Effector memory CD8-positive, alpha-beta T cell (primary cell): ENCODE measurements at regions not wholly inside any gene's neighbourhood (a gene's known extent, or its start where the extent isn't known, plus 50 kb on each side); places are given as distances from the start of the nearest gene placed in this dataset.

Experiments
- ATAC-seq: fragments of 150-1000 bp; cut with Tn5 transposase; replicated peaks from 2 replicates; pipeline ENCODE4 v1.10.0; 2021; ENCODE audit warnings: mild to moderate bottlenecking, moderate library complexity
- DNase-seq, 3 experiments: peaks; one replicate each; pipeline ENCODE4 v3.0.0; 2021
- H3K27ac Mint-ChIP-seq, 2 donors: one replicate each; pipeline ENCODE4 v1.8.0; 2022; ENCODE audit warnings: mild to moderate bottlenecking in 2 of 2, mixed read lengths in 2 of 2, moderate library complexity in 2 of 2
- H3K27me3 Mint-ChIP-seq, 2 donors: one replicate each; pipeline ENCODE4 v1.8.0; 2022; ENCODE audit warnings: mixed read lengths in 2 of 2
- H3K36me3 Mint-ChIP-seq: one replicate; pipeline ENCODE4 v1.8.0; 2022; ENCODE audit warnings: mild to moderate bottlenecking, moderate library complexity, mixed read lengths; ENCODE audit not compliant: insufficient read depth
- H3K4me1 Mint-ChIP-seq, 2 donors: one replicate each; pipeline ENCODE4 v1.8.0; 2022; ENCODE audit warnings: low read depth in 2 of 2, mixed read lengths in 2 of 2
- H3K4me3 Mint-ChIP-seq, 2 donors: one replicate each; pipeline ENCODE4 v1.8.0; 2022; ENCODE audit warnings: mild to moderate bottlenecking in 2 of 2, mixed read lengths in 2 of 2, moderate library complexity in 2 of 2
- H3K9me3 Mint-ChIP-seq, 2 donors: one replicate each; pipeline ENCODE4 v1.8.0; 2022; ENCODE audit warnings: mixed read lengths in 2 of 2

DNA sequence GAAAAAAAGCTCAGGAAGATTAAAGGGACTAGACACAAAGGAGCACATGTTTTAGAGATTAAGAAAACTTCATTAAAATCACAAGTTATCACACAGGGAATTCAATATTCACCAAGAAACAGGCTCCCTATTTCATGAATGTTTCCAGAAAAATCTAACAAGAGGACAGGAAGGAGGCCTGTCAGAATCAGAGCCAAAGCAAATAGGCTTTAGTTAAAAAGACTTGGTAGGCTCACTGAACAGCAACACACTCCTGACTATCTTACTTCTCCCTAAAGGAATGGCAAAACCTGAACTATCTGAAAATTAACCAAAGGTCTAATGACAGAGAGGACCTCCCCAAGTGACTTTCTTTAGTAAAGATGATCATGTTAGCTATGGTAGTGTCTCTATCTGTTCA, 188.3 kb upstream of the MEOX2 start:
- DNase-seq: no peak
- ATAC-seq: no peak
- no peaks in the 10 kb centered on the region for H3K27me3 Mint-ChIP-seq
- no peak overlapping the region for H3K27ac Mint-ChIP-seq
- no peaks in the 10 kb centered on the region for H3K4me1 Mint-ChIP-seq
- peaks cover 0 to 14% of the 10 kb centered on the region in 2 donors for H3K9me3 Mint-ChIP-seq
- no peak overlapping the region for H3K4me3 Mint-ChIP-seq
- H3K36me3 Mint-ChIP-seq: no peaks in the 10 kb centered on the region

DNA sequence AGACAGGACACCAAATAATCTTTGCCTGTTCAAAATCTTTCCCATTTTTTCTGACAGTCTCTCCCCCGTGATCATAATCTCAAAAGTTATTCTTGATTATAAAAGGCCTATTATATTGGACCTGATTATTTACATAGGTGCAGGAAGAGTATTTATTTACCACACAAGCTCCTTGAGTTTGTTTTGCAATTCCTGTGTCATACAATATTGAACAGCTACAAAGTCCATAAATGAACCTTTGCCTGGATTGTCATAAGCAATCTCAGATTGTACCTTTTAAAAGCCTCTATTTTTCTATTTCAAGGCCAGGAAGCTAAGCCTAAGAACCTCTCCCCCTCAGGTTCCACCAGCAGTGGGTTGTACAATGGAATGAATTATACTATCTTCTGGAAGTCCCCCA, 183.9 kb upstream of the MEOX2 start:
- peaks cover 0 to 1% of the 10 kb centered on the region in 2 donors for H3K4me1 Mint-ChIP-seq
- H3K9me3 Mint-ChIP-seq: peaks cover 6 to 11% of the 10 kb centered on the region in 2 donors

DNA sequence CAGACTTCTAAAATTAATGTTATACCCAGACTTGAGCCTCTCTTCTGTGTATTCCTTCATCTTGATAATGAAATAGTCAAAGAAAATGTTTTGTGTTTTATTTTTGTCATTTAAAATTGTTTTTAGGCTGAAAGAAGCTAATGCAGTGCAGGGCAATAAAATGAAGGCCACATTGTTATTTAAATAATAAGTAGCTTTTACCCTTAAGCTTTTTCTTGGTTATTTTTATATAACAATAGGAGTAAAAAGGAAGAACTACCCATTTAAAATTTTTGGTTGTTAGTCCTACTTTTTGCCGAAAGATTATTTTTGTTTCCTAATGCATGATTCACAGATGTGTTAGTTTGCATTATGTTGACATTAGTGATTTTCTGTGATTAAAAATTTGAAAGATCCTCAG, 181.0 kb upstream of the MEOX2 start:
- Mint-ChIP-seq H3K27ac (no peak overlapping the region), H3K4me3 (no peak overlapping the region), H3K36me3 (no peaks in the 10 kb centered on the region), H3K9me3 (peaks cover 6 to 18% of the 10 kb centered on the region in 2 donors), H3K27me3 (no peaks in the 10 kb centered on the region), H3K4me1 (peaks cover 0 to 1% of the 10 kb centered on the region in 2 donors)
- ATAC-seq (no peak), DNase-seq (no peak)

More for the DNA sequence above, 183.9 kb upstream of the MEOX2 start:
- no peak overlapping the region for H3K4me3 Mint-ChIP-seq
- H3K27me3 Mint-ChIP-seq: no peaks in the 10 kb centered on the region
- H3K36me3 Mint-ChIP-seq: no peaks in the 10 kb centered on the region
- no peak for DNase-seq
- no peak for ATAC-seq
- no peak overlapping the region for H3K27ac Mint-ChIP-seq

GRCh38 chr7:15866753-15867152, 180.3 kb upstream of the MEOX2 start:
- ATAC-seq: no peak
- H3K27ac Mint-ChIP-seq: no peak overlapping the region

GRCh38 chr7:15864626-15864991, 178.1 kb upstream of the MEOX2 start:
- Mint-ChIP-seq H3K4me3 (no peak overlapping the region), H3K27ac (no peak overlapping the region), H3K9me3 (peaks cover 11 to 18% of the 10 kb centered on the region in 2 donors), H3K36me3 (no peaks in the 10 kb centered on the region), H3K4me1 (peaks cover 0 to 1% of the 10 kb centered on the region in 2 donors), H3K27me3 (no peaks in the 10 kb centered on the region)
- ATAC-seq (no peak), DNase-seq (no peak)

More at GRCh38 chr7:15866753-15867152, 180.3 kb upstream of the MEOX2 start:
- Mint-ChIP-seq H3K36me3 (no peaks in the 10 kb centered on the region), H3K4me1 (peaks cover 0 to 1% of the 10 kb centered on the region in 2 donors), H3K27me3 (no peaks in the 10 kb centered on the region), H3K4me3 (no peak overlapping the region), H3K9me3 (peaks cover 10 to 18% of the 10 kb centered on the region in 2 donors)
- DNase-seq: no peak

DNA sequence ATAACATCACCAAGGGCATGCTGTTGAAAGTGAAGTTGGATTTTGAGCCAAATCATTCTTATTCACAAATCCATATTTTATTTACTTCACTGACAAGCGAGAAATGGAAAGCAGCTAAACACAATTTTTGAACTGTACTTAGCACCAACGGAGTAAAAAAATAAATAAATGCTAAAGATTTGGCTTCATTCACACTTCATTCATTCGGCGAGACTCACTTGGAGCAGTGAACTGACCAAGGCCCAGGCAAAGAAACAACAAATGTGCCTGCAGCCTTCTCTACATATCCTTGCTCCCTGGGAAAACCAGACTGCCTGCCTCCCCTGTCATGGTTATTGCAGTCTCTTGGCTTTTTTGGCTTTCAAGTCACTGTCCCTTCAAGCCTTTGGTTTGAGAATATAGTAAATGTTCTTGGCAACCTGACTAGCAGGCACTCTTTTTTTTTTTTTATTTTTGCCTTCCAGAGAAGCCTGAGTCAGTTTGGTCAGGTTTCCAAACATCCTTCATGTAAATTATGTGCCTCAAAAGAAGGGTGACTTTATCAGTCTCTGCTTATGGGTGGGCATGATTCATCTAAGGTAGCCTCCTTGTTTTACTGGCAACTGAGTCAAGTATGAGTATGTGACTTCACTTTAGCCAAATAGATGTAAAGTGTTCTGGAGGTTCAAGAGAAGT, 177.6 kb upstream of the MEOX2 start:
- Mint-ChIP-seq H3K27ac (no peak overlapping the region), H3K9me3 (peaks cover 15 to 18% of the 10 kb centered on the region in 2 donors), H3K27me3 (no peaks in the 10 kb centered on the region), H3K4me3 (no peak overlapping the region), H3K4me1 (peaks cover 0 to under 1% of the 10 kb centered on the region in 2 donors), H3K36me3 (no peaks in the 10 kb centered on the region)
- DNase-seq: no peak
- no peak for ATAC-seq

GRCh38 chr7:15862781-15863165, 176.3 kb upstream of the MEOX2 start:
- Mint-ChIP-seq H3K27me3 (no peaks in the 10 kb centered on the region), H3K4me3 (no peak overlapping the region), H3K4me1 (no peaks in the 10 kb centered on the region), H3K27ac (no peak overlapping the region), H3K9me3 (peaks cover 17 to 18% of the 10 kb centered on the region in 2 donors), H3K36me3 (no peaks in the 10 kb centered on the region)
- ATAC-seq (no peak), DNase-seq (no peak)

GRCh38 chr7:15862016-15862780, 175.7 kb upstream of the MEOX2 start:
- Mint-ChIP-seq H3K27ac (no peak overlapping the region), H3K36me3 (no peaks in the 10 kb centered on the region), H3K4me3 (no peak overlapping the region), H3K4me1 (no peaks in the 10 kb centered on the region), H3K9me3 (peaks cover 18 to 22% of the 10 kb centered on the region in 2 donors), H3K27me3 (no peaks in the 10 kb centered on the region)
- DNase-seq: no peak
- no peak for ATAC-seq

DNA sequence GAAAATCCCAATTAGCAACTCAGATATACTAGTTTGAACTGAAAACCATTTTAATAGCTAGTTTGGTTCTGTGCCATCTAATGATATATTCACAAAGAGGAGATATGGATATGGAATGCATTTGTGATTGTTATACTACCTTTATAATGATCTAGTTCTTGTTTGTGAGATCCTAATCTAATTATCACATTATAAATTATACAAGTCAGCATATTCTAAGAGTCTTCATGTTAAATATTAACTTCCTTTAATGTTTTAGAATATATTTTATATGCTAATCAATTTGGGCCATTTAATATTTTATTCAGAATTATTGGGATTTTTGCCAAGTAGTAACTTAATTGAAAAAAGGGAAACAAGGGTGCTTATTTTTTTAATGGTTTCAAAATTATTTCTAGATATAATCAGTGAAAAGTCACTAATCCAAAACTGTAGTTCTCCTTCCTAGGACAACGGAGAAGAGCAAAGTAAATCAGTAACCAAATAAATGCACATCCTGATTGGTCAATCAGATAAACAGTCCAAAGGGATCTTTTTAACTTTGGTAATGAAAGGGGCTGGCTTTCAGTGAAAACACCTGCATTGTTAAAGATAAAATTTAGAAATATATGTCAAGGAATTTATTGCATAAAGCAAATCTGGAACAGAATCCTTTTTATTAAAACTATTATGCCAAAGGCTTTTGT, 173.9 kb upstream of the MEOX2 start:
- Mint-ChIP-seq H3K4me1 (no peaks in the 10 kb centered on the region), H3K27ac (no peak overlapping the region), H3K9me3 (peaks cover 11 to 17% of the 10 kb centered on the region in 2 donors), H3K27me3 (no peaks in the 10 kb centered on the region), H3K4me3 (no peak overlapping the region), H3K36me3 (no peaks in the 10 kb centered on the region)
- DNase-seq: no peak
- no peak for ATAC-seq

- H3K9me3 Mint-ChIP-seq: peaks cover 7 to 15% of the 10 kb centered on the region in 2 donors
- no peak overlapping the region for H3K27ac Mint-ChIP-seq
- H3K4me3 Mint-ChIP-seq: no peak overlapping the region
- ATAC-seq: no peak
- H3K36me3 Mint-ChIP-seq: no peaks in the 10 kb centered on the region
- no peaks in the 10 kb centered on the region for H3K27me3 Mint-ChIP-seq
- H3K4me1 Mint-ChIP-seq: no peaks in the 10 kb centered on the region
- DNase-seq: no peak
These were observed 170.5 kb upstream of the MEOX2 start for GRCh38 chr7:15857026-15857425.

DNA sequence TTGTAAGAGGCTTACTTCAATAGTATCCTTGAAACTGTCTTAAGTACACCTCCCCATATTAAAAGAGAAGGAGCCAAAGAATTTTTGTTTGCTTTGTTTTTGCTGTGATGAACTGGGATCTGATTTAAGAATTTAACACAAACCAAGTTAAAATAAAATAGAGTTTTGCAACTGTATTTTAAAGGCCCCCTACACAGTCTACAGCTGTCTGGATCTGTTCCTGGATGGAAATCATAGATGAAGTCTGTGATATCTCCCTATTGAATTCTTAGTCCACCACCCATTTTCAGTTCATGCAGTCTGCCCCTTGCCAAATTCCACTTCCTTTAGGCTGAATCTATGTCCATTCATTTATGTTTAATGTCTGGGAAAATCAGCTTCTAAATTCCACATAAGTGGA, 169.8 kb upstream of the MEOX2 start:
- DNase-seq (no peak), ATAC-seq (no peak)
- H3K27ac Mint-ChIP-seq: no peak overlapping the region
- peaks cover 7 to 13% of the 10 kb centered on the region in 2 donors for H3K9me3 Mint-ChIP-seq
- no peaks in the 10 kb centered on the region for H3K27me3 Mint-ChIP-seq
- no peaks in the 10 kb centered on the region for H3K4me1 Mint-ChIP-seq
- H3K4me3 Mint-ChIP-seq: no peak overlapping the region
- no peaks in the 10 kb centered on the region for H3K36me3 Mint-ChIP-seq

- Mint-ChIP-seq H3K4me3 (no peak overlapping the region), H3K36me3 (no peaks in the 10 kb centered on the region)
These were observed 169.1 kb upstream of the MEOX2 start for GRCh38 chr7:15855525-15856109.

GRCh38 chr7:15854841-15855524, 168.5 kb upstream of the MEOX2 start:
- no peaks in the 10 kb centered on the region for H3K27me3 Mint-ChIP-seq
- ATAC-seq (no peak), DNase-seq (no peak)
- no peak overlapping the region for H3K4me3 Mint-ChIP-seq
- no peak overlapping the region for H3K27ac Mint-ChIP-seq
- H3K36me3 Mint-ChIP-seq: no peaks in the 10 kb centered on the region
- H3K4me1 Mint-ChIP-seq: no peaks in the 10 kb centered on the region
- peaks cover 7 to 13% of the 10 kb centered on the region in 2 donors for H3K9me3 Mint-ChIP-seq

More at GRCh38 chr7:15855525-15856109, 169.1 kb upstream of the MEOX2 start:
- H3K27me3 Mint-ChIP-seq: no peaks in the 10 kb centered on the region
- H3K4me1 Mint-ChIP-seq: no peaks in the 10 kb centered on the region
- H3K9me3 Mint-ChIP-seq: peaks cover 7 to 13% of the 10 kb centered on the region in 2 donors
- H3K27ac Mint-ChIP-seq: no peak overlapping the region
- DNase-seq: no peak
- ATAC-seq: no peak
